H1 (cell line): ENCODE measurements at regions not wholly inside any gene's neighbourhood (a gene's known extent, or its start where the extent isn't known, plus 50 kb on each side); places are given as distances from the start of the nearest gene placed in this dataset.

Source experiments
- BACH1 ChIP-seq: IDR thresholded peaks from 2 replicates; pipeline ENCODE4 v1.6.1; 2012; ENCODE audit warnings: low read length, improper control_type of control experiment
- CHD2 ChIP-seq: IDR thresholded peaks from 2 replicates; pipeline ENCODE4 v1.6.1; 2012; ENCODE audit warnings: low read length, improper control_type of control experiment
- CHD7 ChIP-seq: fragments of 300-600 bp; sonication (generic); IDR thresholded peaks from 2 replicates; pipeline ENCODE4 v1.7.1; 2012; ENCODE audit warnings: low read length, moderate library complexity, mild to moderate bottlenecking, inconsistent platforms; ENCODE audit not compliant: insufficient replicate concordance
- EP300 ChIP-seq, 2 experiments: IDR thresholded peaks; 1 replicate in 1 of 2; 2 replicates in 1 of 2; pipeline ENCODE4 v1.6.1; 2011 to 2012; ENCODE audit warnings: low read depth in 2 of 2, low read length in 2 of 2, mild to moderate bottlenecking in 2 of 2, borderline replicate concordance in 1 of 2, inconsistent platforms in 1 of 2, moderate library complexity in 1 of 2
- RAD21 ChIP-seq, 2 experiments: IDR thresholded peaks in 1 of 2; conservative IDR thresholded peaks in 1 of 2; 2 replicates each; pipeline ENCODE4 v1.6.1; 2011; ENCODE audit warnings: low read depth in 2 of 2, low read length in 2 of 2, improper control_type of control experiment in 1 of 2, inconsistent platforms in 1 of 2, mild to moderate bottlenecking in 1 of 2, moderate library complexity in 1 of 2
- RFX5 ChIP-seq: IDR thresholded peaks from 2 replicates; pipeline ENCODE4 v1.6.1; 2011; ENCODE audit warnings: low read depth, low read length, improper control_type of control experiment, borderline replicate concordance
- RXRA ChIP-seq: IDR thresholded peaks from 2 replicates; pipeline ENCODE4 v1.6.1; 2011; ENCODE audit warnings: low read depth, mild to moderate bottlenecking, low read length, moderate library complexity; ENCODE audit not compliant: insufficient read depth
- SIN3A ChIP-seq, 2 experiments: IDR thresholded peaks in 1 of 2; conservative IDR thresholded peaks in 1 of 2; 2 replicates each; pipeline ENCODE4 v1.6.1; 2011 to 2012; ENCODE audit warnings: low read length in 2 of 2, improper control_type of control experiment in 1 of 2, low read depth in 1 of 2, mild to moderate bottlenecking in 1 of 2
- SRF ChIP-seq: IDR thresholded peaks from 2 replicates; pipeline ENCODE4 v1.6.1; 2011; ENCODE audit warnings: mild to moderate bottlenecking, low read depth, low read length, moderate library complexity
- TAF7 ChIP-seq: optimal IDR thresholded peaks from 2 replicates; pipeline ENCODE3; 2011; ENCODE audit warnings: low read depth, mild to moderate bottlenecking, inconsistent platforms, low read length, moderate library complexity, borderline replicate concordance
- TBP ChIP-seq: IDR thresholded peaks from 2 replicates; pipeline ENCODE4 v1.6.1; 2011; ENCODE audit warnings: low read depth, low read length, improper control_type of control experiment
- YY1 ChIP-seq: IDR thresholded peaks from 2 replicates; pipeline ENCODE4 v1.6.1; 2011; ENCODE audit warnings: low read depth, mild to moderate bottlenecking, low read length

GRCh38 chr11:15665368-15665871 lies 550.7 kb downstream of the INSC start (continued):
- TF ChIP-seq CHD7 = no peak
- TF ChIP-seq BACH1 = no peak
- TF ChIP-seq TAF7 = no peak
- no peak for TF ChIP-seq RAD21 (IDR thresholded peaks at IDR 0.05 in 1 of 2, conservative IDR thresholded peaks at IDR 0.05 in 1 of 2; ENCODE audit: low read depth in 2 of 2, low read length in 2 of 2)
- no peak for TF ChIP-seq EP300 (IDR thresholded peaks at IDR 0.05; ENCODE audit: borderline replicate concordance in 1 of 2, low read depth in 2 of 2, low read length in 2 of 2)
- no peak for TF ChIP-seq RXRA
- TF ChIP-seq YY1 = no peak
- TF ChIP-seq SRF = no peak
- TF ChIP-seq SIN3A (conservative IDR thresholded peaks at IDR 0.05 in 1 of 2, IDR thresholded peaks at IDR 0.05 in 1 of 2; ENCODE audit: low read depth in 1 of 2, low read length in 2 of 2) = no peak
- TF ChIP-seq CHD2 = no peak
- no peak for TF ChIP-seq TBP
- TF ChIP-seq RFX5 = no peak
